ENCODE measurements at regions not wholly inside any gene's neighbourhood (a gene's known extent, or its start where the extent isn't known, plus 50 kb on each side); places are given as distances from the start of the nearest gene placed in this dataset.
"Not testable (repeated sequence)": the region's sequence is repeated elsewhere in the genome, so short reads cannot be mapped to it uniquely, and the experiment has no call there.

DNA sequence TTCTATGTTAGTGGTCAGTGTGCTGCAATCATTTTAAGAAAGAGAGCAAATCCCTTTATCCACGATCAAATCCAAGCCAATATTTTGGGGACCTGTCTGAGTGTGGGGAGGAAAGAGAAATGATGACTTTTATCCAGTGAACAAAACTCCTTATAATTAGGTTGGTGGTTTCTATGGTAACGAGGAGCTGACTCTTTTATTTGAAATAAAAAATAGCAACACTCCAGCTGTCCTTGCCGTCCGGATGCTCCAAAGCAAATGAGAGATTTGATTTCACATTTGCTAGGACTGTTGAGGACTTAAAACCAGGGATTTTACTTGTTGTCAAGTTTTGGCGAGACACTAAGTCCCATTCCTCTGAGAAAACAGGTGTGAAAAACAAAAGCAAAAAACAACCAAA, 154.0 kb upstream of the PRICKLE2 start:
- Histone ChIP-seq H3K9me3 (peaks cover 3% of the 10 kb centered on the region; the same call in 1 of the 2 replicates), H3K27me3 (no peaks in the 10 kb centered on the region), H3K36me3 (no peaks in the 10 kb centered on the region), H3K4me3 (no peak overlapping the region)
- DNase-seq: no peak

DNA sequence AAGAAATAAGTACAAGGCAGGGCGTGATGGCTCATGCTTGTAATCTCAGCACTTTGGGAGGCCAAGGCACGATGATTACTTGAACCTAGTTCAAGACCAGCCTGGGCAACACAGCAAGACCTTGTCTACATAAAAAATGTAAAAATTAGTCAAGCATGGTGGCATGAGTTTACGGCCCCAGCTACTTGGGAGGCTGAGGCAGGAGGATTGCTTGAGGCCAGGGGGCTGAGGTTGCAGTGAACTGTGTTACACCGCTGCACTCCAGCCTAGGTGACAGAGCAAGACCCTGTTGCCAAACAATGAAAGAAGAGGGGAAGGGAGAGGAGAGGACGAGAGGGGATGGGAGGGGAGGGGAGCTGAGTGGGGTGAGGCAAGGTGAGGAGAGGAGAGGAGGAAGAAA, 152.7 kb upstream of the PRICKLE2 start:
- H3K27me3 ChIP-seq: no peaks in the 10 kb centered on the region
- DNase-seq: no peak
- H3K36me3 ChIP-seq: no peaks in the 10 kb centered on the region
- H3K4me3 ChIP-seq: no peak overlapping the region
- peaks cover 3% of the 10 kb centered on the region; the same call in 1 of the 2 replicates for H3K9me3 ChIP-seq

DNA sequence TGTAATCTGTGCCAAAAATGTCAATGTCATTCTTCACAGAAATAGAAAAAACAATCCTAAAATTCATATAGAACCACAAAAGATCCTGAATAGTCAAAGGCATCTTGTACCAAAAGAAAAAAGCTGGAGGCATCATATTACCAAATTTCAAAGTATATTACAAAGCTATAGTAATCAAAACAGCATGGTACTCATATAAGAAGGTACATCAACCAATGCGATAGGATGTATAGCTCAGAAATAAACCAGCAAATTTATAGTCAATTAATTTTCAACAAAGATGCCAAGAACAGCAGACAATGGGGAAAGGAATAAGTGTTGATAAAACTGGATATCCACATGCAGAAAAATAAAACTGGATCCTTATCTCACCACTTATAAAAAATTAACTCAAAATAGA, 150.5 kb upstream of the PRICKLE2 start:
- Histone ChIP-seq H3K27me3 (no peaks in the 10 kb centered on the region), H3K9me3 (peaks cover 3% of the 10 kb centered on the region; the same call in 1 of the 2 replicates), H3K4me3 (no peak overlapping the region), H3K36me3 (no peaks in the 10 kb centered on the region)
- no peak for DNase-seq

DNA sequence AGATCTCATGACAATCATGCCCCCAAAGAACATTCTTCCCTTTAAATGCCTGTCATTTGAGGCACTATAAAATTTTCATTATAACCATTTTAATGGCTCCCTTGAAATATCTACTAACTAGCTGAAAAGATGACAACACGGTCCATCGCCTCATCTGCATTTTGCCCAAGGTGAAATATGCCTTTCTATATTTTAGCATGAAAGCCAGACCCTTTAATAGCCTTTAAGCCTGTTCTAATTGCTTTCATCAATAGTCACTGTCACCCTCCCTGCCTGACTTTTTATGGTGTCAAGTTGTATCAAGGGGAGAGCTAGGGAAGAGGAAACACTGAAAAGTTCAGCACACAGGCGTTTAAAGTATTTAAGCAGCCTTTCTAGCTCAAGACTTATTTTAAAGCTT, 144.1 kb upstream of the PRICKLE2 start:
- no peaks in the 10 kb centered on the region for H3K9me3 ChIP-seq
- no peaks in the 10 kb centered on the region for H3K36me3 ChIP-seq
- DNase-seq: no peak
- H3K4me3 ChIP-seq: no peak overlapping the region
- H3K27me3 ChIP-seq: no peaks in the 10 kb centered on the region

DNA sequence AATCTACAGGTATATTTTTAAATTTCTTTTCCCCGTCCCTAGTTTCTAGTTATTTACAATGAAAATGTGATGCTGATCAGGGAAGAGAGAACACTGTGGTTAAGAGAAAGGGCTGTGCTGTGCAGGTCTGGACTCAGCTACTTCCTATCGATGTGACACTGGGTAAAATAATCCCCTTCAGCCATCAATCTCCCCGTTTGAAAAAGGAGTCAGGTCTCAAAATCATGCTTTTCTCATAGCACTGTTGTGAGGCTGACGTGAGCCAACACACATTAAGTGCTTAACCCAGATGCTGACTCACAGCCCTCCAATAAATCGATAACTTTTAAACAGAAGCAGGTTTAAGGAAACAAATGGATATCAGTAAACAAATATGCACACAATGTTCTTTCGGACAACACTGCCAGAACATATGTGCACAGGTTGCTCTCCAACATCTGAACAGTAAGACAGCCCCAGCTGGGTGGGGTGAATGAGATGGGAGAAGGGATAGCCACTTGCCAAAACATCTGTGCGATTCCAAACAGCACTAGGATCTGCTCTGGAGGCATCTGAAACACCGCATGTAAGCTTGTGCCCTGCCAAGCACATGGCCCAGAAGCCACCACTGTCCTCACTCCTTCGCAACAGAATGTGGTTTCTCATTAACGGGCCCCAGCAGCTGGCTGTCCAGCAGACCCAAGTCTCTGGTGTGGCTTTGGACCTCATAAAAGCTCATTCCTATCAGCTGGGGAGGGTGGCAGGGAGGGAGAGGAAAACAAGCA, 143.2 kb upstream of the PRICKLE2 start:
- Histone ChIP-seq H3K27me3 (no peaks in the 10 kb centered on the region), H3K36me3 (no peaks in the 10 kb centered on the region), H3K4me3 (no peak overlapping the region), H3K9me3 (no peaks in the 10 kb centered on the region)
- no peak for DNase-seq

DNA sequence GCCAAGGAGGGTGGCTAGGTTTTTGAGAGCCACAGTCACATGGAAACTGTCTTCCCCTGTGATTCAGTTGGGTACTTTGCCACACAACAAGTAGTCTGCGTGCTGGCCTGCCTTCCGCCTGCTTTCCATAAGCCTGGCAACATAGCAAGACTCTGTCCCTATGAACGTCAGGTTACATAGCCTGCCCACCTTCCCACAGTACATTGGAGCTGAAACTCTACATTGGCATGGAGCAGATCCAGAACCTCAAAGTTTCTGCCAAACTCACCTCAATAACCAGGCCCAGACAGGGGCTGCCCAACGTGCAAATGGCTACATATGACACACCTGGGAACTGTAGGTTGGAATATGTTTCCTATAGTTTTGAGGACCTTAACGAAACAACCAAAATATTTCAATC, 140.6 kb upstream of the PRICKLE2 start:
- Histone ChIP-seq H3K36me3 (no peaks in the 10 kb centered on the region), H3K27me3 (no peaks in the 10 kb centered on the region), H3K9me3 (no peaks in the 10 kb centered on the region), H3K4me3 (no peak overlapping the region)
- DNase-seq: no peak

DNA sequence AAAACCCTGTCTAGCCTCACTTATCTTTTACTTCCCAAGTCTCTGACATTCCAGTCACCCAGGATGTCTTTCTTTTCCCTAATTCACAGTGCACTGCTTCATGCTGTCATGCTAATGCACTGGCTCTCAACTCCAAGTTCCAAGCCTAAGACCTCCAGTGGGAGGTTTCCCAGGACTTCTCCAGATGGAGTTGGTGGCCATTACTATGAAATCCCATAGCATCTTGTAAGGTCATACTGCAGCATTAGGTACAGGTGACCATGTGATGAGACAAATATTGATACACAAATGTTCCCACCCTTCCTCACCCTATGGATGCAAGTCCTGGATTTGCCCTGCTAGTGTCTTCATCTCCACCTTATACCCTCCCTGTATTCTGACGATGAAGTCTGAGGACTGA, 138.6 kb upstream of the PRICKLE2 start:
- no peaks in the 10 kb centered on the region for H3K36me3 ChIP-seq
- H3K4me3 ChIP-seq: no peak overlapping the region
- DNase-seq: no peak
- H3K9me3 ChIP-seq: no peaks in the 10 kb centered on the region
- no peaks in the 10 kb centered on the region for H3K27me3 ChIP-seq

DNA sequence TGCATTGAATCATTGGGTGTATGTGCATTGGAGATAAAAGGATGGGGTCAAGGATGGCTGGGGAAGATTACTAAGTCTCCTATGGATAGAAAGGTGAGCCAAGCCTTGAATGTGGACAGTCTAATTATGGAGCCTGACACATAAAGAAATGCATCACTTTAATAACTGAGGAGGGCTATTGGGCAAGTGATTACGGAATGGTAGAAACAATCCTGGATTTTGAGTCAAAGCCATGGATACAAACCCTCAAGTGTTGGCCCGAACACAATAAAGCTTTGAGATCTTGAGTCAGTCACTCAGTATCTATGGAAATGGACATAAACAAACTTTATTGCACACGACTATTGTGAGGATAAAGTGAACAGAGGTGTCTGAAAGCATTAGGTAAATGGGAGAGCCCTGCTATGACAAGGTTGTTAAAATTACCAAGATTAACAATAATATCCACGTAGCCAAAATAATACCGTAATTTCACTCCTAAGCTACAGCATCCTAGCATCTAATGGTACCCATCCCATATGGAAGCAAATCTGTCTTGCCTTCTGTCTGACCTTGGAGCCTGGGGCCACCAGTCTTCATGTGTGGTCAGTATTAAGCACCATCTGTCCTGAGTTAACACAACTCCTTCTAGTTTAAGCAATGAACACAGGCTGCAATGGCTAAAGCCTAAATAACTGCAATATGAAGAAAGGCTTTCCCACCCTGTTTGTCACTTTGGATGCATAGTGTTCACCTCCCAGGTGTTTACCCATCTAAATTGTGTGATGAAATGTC, 136.9 kb upstream of the PRICKLE2 start:
- no peak overlapping the region for H3K4me3 ChIP-seq
- DNase-seq: no peak
- H3K27me3 ChIP-seq: no peaks in the 10 kb centered on the region
- no peaks in the 10 kb centered on the region for H3K36me3 ChIP-seq
- H3K9me3 ChIP-seq: no peaks in the 10 kb centered on the region

DNA sequence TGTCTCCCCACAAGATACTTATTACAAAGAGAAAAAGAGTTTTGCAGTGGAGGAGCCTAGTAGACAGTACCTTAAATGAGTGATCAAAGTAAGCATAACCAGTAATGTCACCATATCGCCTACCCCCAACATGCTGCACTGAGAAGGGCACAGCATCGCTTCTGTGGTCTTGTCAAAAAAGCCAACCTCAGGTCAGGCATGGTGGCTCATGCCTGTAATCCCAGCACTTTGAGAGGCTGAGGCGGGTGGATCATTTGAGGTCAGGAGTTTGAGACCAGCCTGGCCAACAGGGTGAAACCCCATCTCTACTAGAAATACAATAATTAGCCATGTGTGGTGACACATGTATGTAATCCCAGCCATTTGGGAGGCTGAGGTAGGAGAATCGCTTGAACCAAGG, 135.8 kb upstream of the PRICKLE2 start:
- H3K36me3 ChIP-seq, DNase-seq, H3K9me3 ChIP-seq, H3K27me3 ChIP-seq, H3K4me3 ChIP-seq: not testable (repeated sequence)

DNA sequence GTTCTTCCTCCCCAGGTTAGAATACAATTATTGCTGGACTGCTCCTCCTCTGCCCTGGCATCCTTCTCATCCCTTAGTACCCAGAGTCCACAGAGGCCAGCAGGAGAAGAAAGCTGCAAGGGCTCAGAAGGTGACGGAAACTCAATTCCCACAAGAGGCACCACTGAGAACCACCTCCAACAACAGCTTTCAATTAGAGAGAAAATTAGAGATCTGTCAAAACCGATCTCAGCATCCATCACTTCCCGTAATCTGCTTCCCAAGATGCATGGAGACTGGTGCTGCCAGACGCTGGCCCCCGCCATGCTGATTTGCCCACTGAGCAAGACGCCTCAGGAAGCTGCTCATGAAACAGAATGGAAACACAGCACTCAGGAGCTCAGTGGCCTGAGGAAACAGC, 135.0 kb upstream of the PRICKLE2 start:
- H3K27me3 ChIP-seq: no peaks in the 10 kb centered on the region
- no peaks in the 10 kb centered on the region for H3K9me3 ChIP-seq
- DNase-seq: no peak

DNA sequence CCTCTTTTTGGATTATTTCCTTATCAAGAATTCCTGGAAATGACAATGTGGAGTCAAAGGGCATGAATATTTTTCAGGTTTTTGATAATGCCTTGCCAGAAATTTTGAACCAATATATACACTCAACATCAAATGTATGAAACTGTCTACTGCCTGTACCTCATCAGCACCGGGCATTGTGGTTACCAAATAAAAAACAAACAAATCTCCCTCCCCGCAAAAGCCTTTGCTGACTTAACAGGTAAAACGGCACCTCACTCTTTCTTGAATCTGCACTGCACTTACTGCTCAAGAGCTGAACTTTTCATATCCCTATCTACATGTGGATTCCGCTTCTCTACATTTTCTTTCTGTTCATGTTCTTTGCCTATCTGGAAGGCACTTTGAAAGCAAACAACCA, 134.5 kb upstream of the PRICKLE2 start:
- no peaks in the 10 kb centered on the region for H3K27me3 ChIP-seq
- no peaks in the 10 kb centered on the region for H3K36me3 ChIP-seq
- H3K4me3 ChIP-seq: no peak overlapping the region
- H3K9me3 ChIP-seq: no peaks in the 10 kb centered on the region
- DNase-seq: no peak

More for the DNA sequence above, 135.0 kb upstream of the PRICKLE2 start:
- no peaks in the 10 kb centered on the region for H3K36me3 ChIP-seq
- no peak overlapping the region for H3K4me3 ChIP-seq

DNA sequence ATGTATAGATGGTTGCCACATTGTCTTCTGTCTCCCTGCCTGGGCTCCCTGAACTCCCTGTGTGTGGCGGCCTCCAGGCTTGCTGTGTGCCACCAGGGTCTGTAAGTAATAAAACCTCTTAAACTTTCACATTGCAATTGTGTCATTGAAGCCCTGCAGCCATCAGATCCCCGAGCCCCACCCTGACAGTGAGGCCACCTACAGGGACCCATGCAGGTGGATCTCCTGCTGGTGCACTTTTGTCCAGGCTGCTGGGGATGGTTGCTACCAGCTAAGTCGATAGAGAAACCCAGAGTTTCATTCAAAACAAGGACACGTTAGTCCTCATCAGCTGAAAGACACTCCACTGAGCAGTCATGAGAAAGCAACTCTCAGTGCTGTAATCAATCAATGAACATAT, 133.6 kb upstream of the PRICKLE2 start:
- Histone ChIP-seq H3K9me3 (no peaks in the 10 kb centered on the region), H3K27me3 (no peaks in the 10 kb centered on the region), H3K36me3 (no peaks in the 10 kb centered on the region), H3K4me3 (no peak overlapping the region)
- no peak for DNase-seq

DNA sequence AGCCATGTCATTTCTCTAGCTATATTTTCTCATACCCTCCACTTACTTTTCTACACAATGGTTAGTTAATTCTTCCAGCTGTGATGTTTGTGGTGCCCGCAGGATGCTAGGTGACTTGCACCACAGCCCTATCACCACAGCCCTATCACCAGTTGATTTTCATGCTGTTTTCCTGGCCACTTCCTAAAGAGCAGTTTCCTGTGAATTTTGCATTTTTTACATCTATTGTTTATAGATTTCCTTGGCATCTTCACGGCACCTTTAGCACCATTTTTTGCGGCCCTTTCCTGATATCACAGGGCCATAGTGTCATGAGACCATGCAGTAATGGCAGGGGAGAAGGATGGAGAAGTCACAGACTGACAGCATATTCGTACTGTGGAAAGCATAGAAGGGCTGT, 132.9 kb upstream of the PRICKLE2 start:
- Histone ChIP-seq H3K36me3 (no peaks in the 10 kb centered on the region), H3K4me3 (no peak overlapping the region), H3K27me3 (no peaks in the 10 kb centered on the region), H3K9me3 (no peaks in the 10 kb centered on the region)
- no peak for DNase-seq

DNA sequence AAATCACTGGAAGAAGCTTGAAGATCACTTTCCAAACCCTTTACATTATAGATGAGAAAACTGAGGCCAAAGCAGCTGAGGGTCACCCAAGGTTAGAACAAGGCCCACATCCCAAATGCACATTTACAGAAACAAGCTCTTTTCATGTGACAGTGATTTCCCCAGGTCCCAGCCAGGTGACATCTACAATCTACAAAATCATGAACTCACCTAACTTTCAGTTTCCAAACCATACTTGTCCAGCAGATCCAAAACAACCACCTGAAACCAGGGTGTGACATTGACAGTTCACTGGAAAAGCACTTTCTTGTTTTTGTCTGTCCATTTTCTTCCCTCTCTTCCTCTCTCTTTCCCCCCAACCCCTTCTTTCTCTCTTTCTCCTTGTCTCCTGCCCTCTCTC, 132.2 kb upstream of the PRICKLE2 start:
- Histone ChIP-seq H3K36me3 (no peaks in the 10 kb centered on the region), H3K4me3 (no peak overlapping the region), H3K9me3 (no peaks in the 10 kb centered on the region), H3K27me3 (no peaks in the 10 kb centered on the region)
- DNase-seq: no peak

DNA sequence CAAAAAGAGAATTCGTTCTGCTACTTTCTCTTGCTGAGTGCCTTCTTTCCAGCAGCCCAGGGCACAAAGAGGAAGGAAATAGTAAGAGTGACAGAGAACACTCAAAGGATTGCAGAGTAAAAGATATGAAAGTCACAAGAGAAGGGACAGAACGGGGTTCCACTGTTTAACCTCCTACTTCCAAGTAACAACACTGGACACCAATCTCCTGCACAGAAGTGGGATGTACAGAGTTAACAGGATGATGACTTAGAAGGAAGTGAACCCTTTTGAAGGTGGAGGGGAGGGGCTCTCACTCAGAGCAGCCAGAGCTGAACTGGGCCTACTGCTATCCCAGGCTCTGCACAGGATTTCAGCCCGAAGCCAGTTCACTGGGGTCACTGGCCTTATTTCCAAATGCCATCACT, 130.1 kb upstream of the PRICKLE2 start:
- H3K27me3 ChIP-seq: no peaks in the 10 kb centered on the region
- H3K36me3 ChIP-seq: no peaks in the 10 kb centered on the region
- no peak for DNase-seq
- no peak overlapping the region for H3K4me3 ChIP-seq
- H3K9me3 ChIP-seq: no peaks in the 10 kb centered on the region

DNA sequence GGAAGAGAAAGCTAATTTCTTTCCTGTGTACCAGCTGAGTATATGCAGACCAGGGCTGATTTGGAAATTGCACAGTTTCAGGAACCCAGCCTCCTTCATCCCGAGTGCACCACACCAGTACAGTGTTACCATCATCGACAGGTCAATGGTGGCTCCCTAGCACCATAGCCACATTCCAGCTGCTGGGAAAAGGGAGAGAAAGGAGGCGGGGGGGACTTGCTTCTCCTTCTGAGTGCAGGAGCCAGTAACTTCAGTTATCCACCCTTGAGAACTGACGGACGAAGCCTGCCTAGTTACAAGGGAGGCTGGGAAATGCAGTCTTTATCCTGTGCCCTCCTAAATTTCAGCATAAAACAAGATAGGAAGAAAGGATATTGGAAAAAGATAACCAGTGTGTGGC, 129.7 kb upstream of the PRICKLE2 start:
- Histone ChIP-seq H3K36me3 (no peaks in the 10 kb centered on the region), H3K27me3 (no peaks in the 10 kb centered on the region), H3K9me3 (no peaks in the 10 kb centered on the region), H3K4me3 (no peak overlapping the region)
- DNase-seq: no peak

DNA sequence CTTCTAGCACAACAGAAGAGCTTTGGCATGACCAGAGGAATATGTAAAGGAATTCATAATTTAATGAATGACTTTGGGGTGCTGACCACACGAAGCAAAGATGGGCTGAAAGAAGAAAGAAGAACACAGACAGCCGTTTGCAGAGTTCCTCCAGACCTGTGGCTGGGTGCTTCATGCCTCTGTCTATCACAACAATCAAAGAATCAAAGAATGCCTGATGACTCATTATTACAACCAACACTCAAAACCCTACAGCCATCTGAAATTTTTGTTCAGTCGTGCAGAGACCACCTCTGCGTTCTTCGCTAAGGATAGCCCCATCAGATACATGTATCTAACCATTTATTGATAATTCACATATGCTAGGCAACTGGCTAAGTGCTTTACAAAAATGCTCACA, 129.0 kb upstream of the PRICKLE2 start:
- DNase-seq: no peak
- Histone ChIP-seq H3K9me3 (no peaks in the 10 kb centered on the region), H3K36me3 (no peaks in the 10 kb centered on the region), H3K27me3 (no peaks in the 10 kb centered on the region), H3K4me3 (no peak overlapping the region)

DNA sequence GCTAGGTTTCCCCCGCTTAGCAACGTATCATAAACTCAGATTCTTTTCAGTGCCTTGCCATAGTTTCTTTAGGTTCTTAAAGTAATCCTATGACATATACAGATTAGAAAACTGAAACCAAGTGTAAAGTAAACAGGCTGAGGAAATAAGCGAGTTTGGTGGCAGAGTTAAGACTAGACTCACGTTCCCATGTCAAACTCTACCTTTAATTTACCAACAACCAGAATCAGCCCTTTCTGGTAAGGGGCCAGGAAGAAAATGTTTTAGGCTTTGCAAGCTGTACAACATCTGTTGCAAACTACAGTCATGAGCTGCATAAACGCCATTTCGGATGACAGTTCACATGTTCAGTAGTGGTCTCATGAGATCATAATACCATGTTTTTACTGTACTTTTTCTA, 128.0 kb upstream of the PRICKLE2 start:
- no peaks in the 10 kb centered on the region for H3K36me3 ChIP-seq
- no peak overlapping the region for H3K4me3 ChIP-seq
- H3K27me3 ChIP-seq: no peaks in the 10 kb centered on the region
- no peaks in the 10 kb centered on the region for H3K9me3 ChIP-seq
- no peak for DNase-seq
